DOHH2 (cell line): ENCODE measurements at regions not wholly inside any gene's neighbourhood (a gene's known extent, or its start where the extent isn't known, plus 50 kb on each side); places are given as distances from the start of the nearest gene placed in this dataset.

ENCODE experiments used
- CTCF ChIP-seq: fragments of 200-600 bp; sonication (generic); IDR thresholded peaks from one replicate; pipeline ENCODE4 v1.5.1; 2014; ENCODE audit warnings: antibody characterized with exemption, mild to moderate bottlenecking, low read depth, low read length; ENCODE audit not compliant: poor library complexity, severe bottlenecking
- EZH2phosphoT487 ChIP-seq: fragments of 200-600 bp; sonication (generic); IDR thresholded peaks from 2 replicates; pipeline ENCODE4 v1.6.1; 2017; ENCODE audit warnings: borderline replicate concordance, mild to moderate bottlenecking, antibody characterized with exemption, low read length, moderate library complexity, mixed read lengths

- TF ChIP-seq CTCF (no peak), EZH2phosphoT487 (no peak)
Observed at GRCh38 chr2:794554-795241, 117.5 kb upstream of the TMEM18 start.
